Hepatocyte (in vitro differentiated cells): ENCODE measurements at regions not wholly inside any gene's neighbourhood (a gene's known extent, or its start where the extent isn't known, plus 50 kb on each side); places are given as distances from the start of the nearest gene placed in this dataset.

Experiments used
- DNase-seq: peaks from one replicate; pipeline ENCODE4 v3.0.0-alpha.2; 2016; ENCODE audit warnings: low spot score
- H2AFZ ChIP-seq: fragments of 200-600 bp; sonication (generic); 2 replicates; pipeline ENCODE4 v1.6.0; 2016; ENCODE audit warnings: antibody characterized with exemption, mild to moderate bottlenecking
- H3K27ac ChIP-seq: fragments of 200-600 bp; sonication (generic); 2 replicates; pipeline ENCODE4 v1.5.1; 2016; ENCODE audit warnings: mild to moderate bottlenecking
- H3K27me3 ChIP-seq: fragments of 200-600 bp; sonication (generic); 2 replicates; pipeline ENCODE4 v1.6.1; 2016
- H3K36me3 ChIP-seq: fragments of 200-600 bp; sonication (generic); replicated peaks from 2 replicates; pipeline ENCODE4 v1.5.1; 2016; ENCODE audit warnings: low read depth; ENCODE audit not compliant: insufficient read depth
- H3K4me1 ChIP-seq: fragments of 200-600 bp; sonication (generic); 2 replicates; pipeline ENCODE4 v1.5.1; 2016; ENCODE audit warnings: mild to moderate bottlenecking, moderate library complexity; ENCODE audit not compliant: insufficient read depth
- H3K4me2 ChIP-seq: fragments of 200-600 bp; sonication (generic); 2 replicates; pipeline ENCODE4 v1.6.0; 2016
- H3K4me3 ChIP-seq: fragments of 200-600 bp; sonication (generic); 2 replicates; pipeline ENCODE4 v1.5.1; 2016; ENCODE audit warnings: mild to moderate bottlenecking
- H3K79me2 ChIP-seq: fragments of 200-600 bp; sonication (generic); 2 replicates; pipeline ENCODE4 v1.6.0; 2017; ENCODE audit warnings: mild to moderate bottlenecking
- H3K9me2 ChIP-seq: fragments of 200-600 bp; sonication (generic); replicated peaks from 2 replicates; pipeline ENCODE4 v1.6.0; 2017; ENCODE audit warnings: mild to moderate bottlenecking; ENCODE audit not compliant: insufficient read depth
- H3K9me3 ChIP-seq: fragments of 200-600 bp; sonication (generic); 2 replicates; pipeline ENCODE4 v1.5.1; 2016; ENCODE audit warnings: low read depth, mild to moderate bottlenecking
- H4K20me1 ChIP-seq: fragments of 200-600 bp; sonication (generic); 2 replicates; pipeline ENCODE4 v1.6.0; 2016; ENCODE audit warnings: mild to moderate bottlenecking; ENCODE audit not compliant: insufficient read depth, poor library complexity, severe bottlenecking
- CTCF ChIP-seq: fragments of 200-600 bp; sonication (generic); IDR thresholded peaks from 2 replicates; pipeline ENCODE4 v1.5.1; 2016; ENCODE audit warnings: antibody characterized with exemption, mild to moderate bottlenecking; ENCODE audit not compliant: poor library complexity
- EZH2 ChIP-seq: fragments of 200-600 bp; sonication (generic); IDR thresholded peaks from 2 replicates; pipeline ENCODE4 v1.6.1; 2016; ENCODE audit warnings: antibody characterized with exemption, mild to moderate bottlenecking, borderline replicate concordance
- EZH2phosphoT487 ChIP-seq: fragments of 200-600 bp; sonication (generic); IDR thresholded peaks from one replicate; pipeline ENCODE4 v1.6.1; 2018; ENCODE audit warnings: antibody characterized with exemption, mild to moderate bottlenecking, low read depth, moderate library complexity; ENCODE audit not compliant: unreplicated experiment, severe bottlenecking
- WGBS: methylation state at CpG from one replicate; pipeline ENCODE4 v1.1.6; 2016; ENCODE audit warnings: low lambda C conversion rate; ENCODE audit errors: missing lambda C conversion rate; 5-methylcytosine and 5-hydroxymethylcytosine counted together

- Histone ChIP-seq H3K27ac (no peak overlapping the region), H3K9me3 (no peaks in the 10 kb centered on the region), H3K27me3 (no peaks in the 10 kb centered on the region), H3K9me2 (no peaks in the 10 kb centered on the region), H4K20me1 (no peaks in the 10 kb centered on the region), H3K4me2 (no peak overlapping the region), H2AFZ (no peak overlapping the region), H3K4me3 (no peak overlapping the region), H3K36me3 (no peaks in the 10 kb centered on the region), H3K79me2 (no peaks in the 10 kb centered on the region), H3K4me1 (no peaks in the 10 kb centered on the region)
- 89% methylated on average over 7 of the region's 7 CpGs for WGBS
- DNase-seq: no peak
- TF ChIP-seq EZH2phosphoT487: no peak
- TF ChIP-seq EZH2: no peak
- no peak for TF ChIP-seq CTCF
Measured at GRCh38 chr1:81225789-81226602, 574.7 kb upstream of the ADGRL2 start.

DNA sequence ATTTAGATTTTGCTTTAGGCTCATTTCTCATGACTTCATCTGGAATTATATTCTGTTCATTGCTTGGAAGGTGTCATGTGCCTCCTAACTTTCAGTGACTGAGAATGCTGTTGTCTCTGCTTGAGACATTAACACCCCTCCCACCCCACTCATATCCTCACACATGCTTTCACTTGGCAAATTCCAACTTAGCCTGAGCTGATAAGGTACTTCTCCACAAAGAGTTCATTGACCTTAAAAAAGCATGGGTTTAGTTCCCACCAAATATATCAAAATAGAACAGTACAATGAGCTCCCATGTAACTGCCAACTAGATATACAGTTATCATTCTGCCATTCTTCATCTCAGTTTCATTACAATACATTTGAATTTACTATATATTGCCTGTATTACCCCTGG lies 576.5 kb upstream of the ADGRL2 start:
- Histone ChIP-seq H3K9me2 (no peaks in the 10 kb centered on the region), H3K9me3 (no peaks in the 10 kb centered on the region), H3K79me2 (no peaks in the 10 kb centered on the region), H3K4me3 (no peak overlapping the region), H2AFZ (no peak overlapping the region), H3K27ac (no peak overlapping the region), H3K4me2 (no peak overlapping the region), H3K36me3 (no peaks in the 10 kb centered on the region), H3K27me3 (no peaks in the 10 kb centered on the region), H3K4me1 (no peaks in the 10 kb centered on the region), H4K20me1 (no peaks in the 10 kb centered on the region)
- TF ChIP-seq EZH2phosphoT487 (no peak), CTCF (no peak), EZH2 (no peak)
- DNase-seq: no peak

- Histone ChIP-seq H3K9me3 (no peaks in the 10 kb centered on the region), H3K36me3 (no peaks in the 10 kb centered on the region), H3K9me2 (no peaks in the 10 kb centered on the region), H3K4me1 (no peaks in the 10 kb centered on the region), H3K4me2 (no peak overlapping the region), H3K4me3 (no peak overlapping the region), H3K27ac (no peak overlapping the region), H3K79me2 (no peaks in the 10 kb centered on the region), H4K20me1 (no peaks in the 10 kb centered on the region), H3K27me3 (no peaks in the 10 kb centered on the region), H2AFZ (no peak overlapping the region)
- 90% methylated on average over 4 of the region's 4 CpGs for WGBS
- DNase-seq: no peak
- no peak for TF ChIP-seq EZH2
- TF ChIP-seq EZH2phosphoT487: no peak
- TF ChIP-seq CTCF: no peak
Measured at GRCh38 chr1:81221564-81221963, 579.2 kb upstream of the ADGRL2 start.

- no peak overlapping the region for H2AFZ ChIP-seq
- H3K27ac ChIP-seq: no peak overlapping the region
- H3K4me3 ChIP-seq: no peak overlapping the region
- 94% methylated on average over 11 of the region's 11 CpGs for WGBS
- no peaks in the 10 kb centered on the region for H3K27me3 ChIP-seq
- H3K36me3 ChIP-seq: no peaks in the 10 kb centered on the region
- no peaks in the 10 kb centered on the region for H3K79me2 ChIP-seq
- H4K20me1 ChIP-seq: no peaks in the 10 kb centered on the region
- no peak for DNase-seq
- H3K9me3 ChIP-seq: no peaks in the 10 kb centered on the region
- TF ChIP-seq CTCF (no peak), EZH2 (no peak), EZH2phosphoT487 (no peak)
- no peaks in the 10 kb centered on the region for H3K9me2 ChIP-seq
- H3K4me1 ChIP-seq: no peaks in the 10 kb centered on the region
- H3K4me2 ChIP-seq: no peak overlapping the region
Measured at GRCh38 chr1:81220614-81221071, 580.1 kb upstream of the ADGRL2 start.
